ENCODE measurements at regions not wholly inside any gene's neighbourhood (a gene's known extent, or its start where the extent isn't known, plus 50 kb on each side); places are given as distances from the start of the nearest gene placed in this dataset.

- Histone ChIP-seq H3K56ac (ENCODE audit: extremely low read depth, insufficient read depth, low read length) (no peak overlapping the region), H3K4ac (ENCODE audit: low read depth, low read length) (no peak overlapping the region), H4K8ac (ENCODE audit: low read depth in 2 of 2, low read length in 2 of 2) (no peak overlapping the region), H3K9ac (ENCODE audit: low read depth, low read length) (no peak overlapping the region), H3K4me2 (ENCODE audit: low read depth, low read length) (no peak overlapping the region), H3K9me1 (ENCODE audit: insufficient read depth, low read length) (no peaks in the 10 kb centered on the region), H3K27me3 (ENCODE audit: control insufficient read depth, insufficient read depth, low read length) (no peaks in the 10 kb centered on the region; the same call in 1 of the 2 replicates), H4K20me1 (ENCODE audit: insufficient read depth, low read length) (no peaks in the 10 kb centered on the region), H2AK5ac (ENCODE audit: low read depth, low read length) (no peak overlapping the region), H2BK5ac (ENCODE audit: low read depth, low read length, poor library complexity, severe bottlenecking) (no peak overlapping the region), H2BK120ac (ENCODE audit: low read depth, low read length) (no peak overlapping the region), H3K23ac (ENCODE audit: low read depth, low read length) (no peak overlapping the region), H4K5ac (ENCODE audit: low read depth, low read length) (no peak overlapping the region), H3K27ac (ENCODE audit: insufficient read depth, low read length) (no peak overlapping the region), H3K4me1 (ENCODE audit: control insufficient read depth, insufficient read depth, low read length) (no peaks in the 10 kb centered on the region), H3K18ac (ENCODE audit: low read depth, low read length) (no peak overlapping the region), H3K14ac (replicated peaks; ENCODE audit: low read depth, low read length) (no peak overlapping the region), H3K9me3 (ENCODE audit: control insufficient read depth, insufficient read depth, low read length) (no peaks in the 10 kb centered on the region), H2BK15ac (ENCODE audit: low read depth, low read length) (no peak overlapping the region), H2AK9ac (replicated peaks; ENCODE audit: low read depth, low read length, poor library complexity) (no peak overlapping the region), H3K4me3 (ENCODE audit: insufficient read depth, low read depth, low read length) (no peak overlapping the region), H3K79me1 (ENCODE audit: low read depth in 1 of 2, low read length in 2 of 2) (no peaks in the 10 kb centered on the region), H2BK20ac (ENCODE audit: low read depth, low read length) (no peak overlapping the region), H4K91ac (ENCODE audit: insufficient read depth, low read depth, low read length) (no peak overlapping the region), H3K36me3 (ENCODE audit: control insufficient read depth, insufficient read depth, low read length) (no peaks in the 10 kb centered on the region), H2AFZ (replicated peaks; ENCODE audit: low read length, poor library complexity) (no peak overlapping the region)
- in situ Hi-C loops (cut with MboI; ENCODE audit: low sequenced_read_pairs) = no loop called here
- ATAC-seq (ENCODE audit: low read depth) (no peak), DNase-seq (no peak)
- dilution Hi-C loops (cut with HindIII; ENCODE audit: low sequenced_read_pairs, unreplicated experiment) = no loop called here
- intact Hi-C loops (cut with micrococcal nuclease) = no loop called here
- ChIA-PET POLR2A (ENCODE audit: unreplicated experiment) (no interaction called here), CTCF (interaction anchor here (1.2 kb wide), 1 partner anchor 41 kb away, joined by 3 read pairs; no protein-coding TSS in a partner anchor)
- no TSS peak for BruUV-seq (replicated peaks)
- WGBS, 2 experiments (ENCODE audit: extremely low coverage in 2 of 2, insufficient read length in 1 of 2) = 100% methylated on average over 2 of the region's 15 CpGs; no CpG with 5 or more reads in 1 of the 2 experiments
- TF ChIP-seq RAD21 (IDR thresholded peaks at IDR 0.05; ENCODE audit: low read length) (no peak), CHD1 (IDR thresholded peaks at IDR 0.05; ENCODE audit: low read depth, low read length) (no peak), CEBPB (IDR thresholded peaks at IDR 0.05; ENCODE audit: low read depth, low read length) (no peak), RFX5 (IDR thresholded peaks at IDR 0.05; ENCODE audit: low read depth, low read length) (no peak), RCOR1 (IDR thresholded peaks at IDR 0.05; ENCODE audit: insufficient replicate concordance, low read length) (no peak), CTCF (conservative IDR thresholded peaks at IDR 0.05; ENCODE audit: low read depth, low read length) (no peak), MAFK (IDR thresholded peaks at IDR 0.05; ENCODE audit: low read depth, low read length) (no peak), BHLHE40 (IDR thresholded peaks at IDR 0.05; ENCODE audit: low read depth, low read length) (no peak), SMC3 (IDR thresholded peaks at IDR 0.05; ENCODE audit: low read depth, low read length) (no peak), NFE2L2 (IDR thresholded peaks at IDR 0.05; ENCODE audit: low read depth, low read length) (no peak), ELK1 (IDR thresholded peaks at IDR 0.05; ENCODE audit: borderline replicate concordance, low read depth, low read length) (no peak), FOS (IDR thresholded peaks at IDR 0.05; ENCODE audit: low read depth, low read length) (no peak), MXI1 (IDR thresholded peaks at IDR 0.05; ENCODE audit: borderline replicate concordance, low read depth, low read length) (no peak), MAZ (IDR thresholded peaks at IDR 0.05; ENCODE audit: borderline replicate concordance, low read depth, low read length) (no peak), USF2 (IDR thresholded peaks at IDR 0.05; ENCODE audit: low read depth, low read length) (no peak)
Observed at GRCh38 chr2:21276163-21276562, 152.4 kb downstream of the TDRD15 start.

Data from IMR-90 (cell line).